ENCODE measurements at regions not wholly inside any gene's neighbourhood (a gene's known extent, or its start where the extent isn't known, plus 50 kb on each side); places are given as distances from the start of the nearest gene placed in this dataset.
"Not testable (repeated sequence)": the region's sequence is repeated elsewhere in the genome, so short reads cannot be mapped to it uniquely, and the experiment has no call there.

- peaks cover 0 to 7% of the 10 kb centered on the region in 2 donors for H3K36me3 Mint-ChIP-seq
- H3K4me1 Mint-ChIP-seq, result no peaks in the 10 kb centered on the region
- ATAC-seq (ENCODE audit: low read depth in 2 of 2), result no peak
- H3K27me3 Mint-ChIP-seq, result no peaks in the 10 kb centered on the region
- peaks cover 0 to 7% (median 3%) of the 10 kb centered on the region in 7 donors for H3K9me3 Mint-ChIP-seq
- H3K4me3 Mint-ChIP-seq, result no peak overlapping the region
- no peak for DNase-seq
- no peak overlapping the region for H3K27ac Mint-ChIP-seq
These were observed 121.6 kb downstream of the SOX4 start for GRCh38 chr6:21715180-21715579.

GRCh38 chr6:21722510-21722909 is 129.0 kb downstream of the SOX4 start:
- Mint-ChIP-seq H3K27ac (no peak overlapping the region), H3K27me3 (no peaks in the 10 kb centered on the region), H3K9me3 (peaks cover 0 to 7% (median 3%) of the 10 kb centered on the region in 7 donors), H3K4me1 (peaks cover 0 to 4% (median 0%) of the 10 kb centered on the region in 3 donors), H3K4me3 (peak overlapping the region in 2 of 8 donors; percentile 39 to 56), H3K36me3 (peaks cover 0 to 7% of the 10 kb centered on the region in 2 donors)
- DNase-seq (no peak), ATAC-seq (ENCODE audit: low read depth in 2 of 2) (no peak)

GRCh38 chr6:21726676-21727075 is 133.1 kb downstream of the SOX4 start:
- H3K27me3 Mint-ChIP-seq, result no peaks in the 10 kb centered on the region
- peaks cover 0 to 4% (median 0%) of the 10 kb centered on the region in 3 donors for H3K4me1 Mint-ChIP-seq
- no peak overlapping the region for H3K27ac Mint-ChIP-seq
- H3K36me3 Mint-ChIP-seq, result no peaks in the 10 kb centered on the region
- no peak overlapping the region for H3K4me3 Mint-ChIP-seq
- DNase-seq (no peak), ATAC-seq (ENCODE audit: low read depth in 2 of 2) (no peak)
- H3K9me3 Mint-ChIP-seq, result no peaks in the 10 kb centered on the region

GRCh38 chr6:21728141-21728540 is 134.6 kb downstream of the SOX4 start:
- no peaks in the 10 kb centered on the region for H3K4me1 Mint-ChIP-seq
- no peaks in the 10 kb centered on the region for H3K9me3 Mint-ChIP-seq
- peak overlapping the region in 1 of 6 donors; percentile 13 for H3K27ac Mint-ChIP-seq
- no peak for ATAC-seq (ENCODE audit: low read depth in 2 of 2)
- H3K27me3 Mint-ChIP-seq, result no peaks in the 10 kb centered on the region
- H3K36me3 Mint-ChIP-seq, result no peaks in the 10 kb centered on the region
- H3K4me3 Mint-ChIP-seq, result no peak overlapping the region
- DNase-seq, result no peak

- ATAC-seq (ENCODE audit: low read depth in 2 of 2), result no peak
These were observed 135.9 kb downstream of the SOX4 start for GRCh38 chr6:21729431-21729830.

GRCh38 chr6:21730533-21730932 is 137.0 kb downstream of the SOX4 start:
- peak overlapping the region in 1 of 6 donors; percentile 38 for H3K27ac Mint-ChIP-seq
- ATAC-seq (ENCODE audit: low read depth in 2 of 2), result no peak
- H3K36me3 Mint-ChIP-seq, result no peaks in the 10 kb centered on the region
- H3K27me3 Mint-ChIP-seq, result no peaks in the 10 kb centered on the region
- H3K9me3 Mint-ChIP-seq, result no peaks in the 10 kb centered on the region
- no peaks in the 10 kb centered on the region for H3K4me1 Mint-ChIP-seq
- DNase-seq, result no peak
- H3K4me3 Mint-ChIP-seq, result no peak overlapping the region

More at GRCh38 chr6:21729431-21729830, 135.9 kb downstream of the SOX4 start:
- H3K4me3 Mint-ChIP-seq, result no peak overlapping the region
- peak overlapping the region in 1 of 6 donors; percentile 12 for H3K27ac Mint-ChIP-seq
- H3K9me3 Mint-ChIP-seq, result no peaks in the 10 kb centered on the region
- no peak for DNase-seq
- no peaks in the 10 kb centered on the region for H3K4me1 Mint-ChIP-seq
- no peaks in the 10 kb centered on the region for H3K36me3 Mint-ChIP-seq
- H3K27me3 Mint-ChIP-seq, result no peaks in the 10 kb centered on the region

GRCh38 chr6:21731411-21732031 is 138.0 kb downstream of the SOX4 start:
- DNase-seq (no peak), ATAC-seq (ENCODE audit: low read depth in 2 of 2) (no peak)
- Mint-ChIP-seq H3K4me3 (no peak overlapping the region), H3K9me3 (no peaks in the 10 kb centered on the region), H3K4me1 (no peaks in the 10 kb centered on the region), H3K27ac (no peak overlapping the region), H3K36me3 (no peaks in the 10 kb centered on the region), H3K27me3 (no peaks in the 10 kb centered on the region)

GRCh38 chr6:21732032-21732730 is 138.6 kb downstream of the SOX4 start:
- not testable (repeated sequence) for H3K4me1 Mint-ChIP-seq; DNase-seq; H3K27me3 Mint-ChIP-seq; H3K27ac Mint-ChIP-seq; H3K4me3 Mint-ChIP-seq; H3K9me3 Mint-ChIP-seq; H3K36me3 Mint-ChIP-seq; ATAC-seq (ENCODE audit: low read depth in 2 of 2)

- Mint-ChIP-seq H3K27me3 (no peaks in the 10 kb centered on the region), H3K36me3 (no peaks in the 10 kb centered on the region)
- no peak for ATAC-seq (ENCODE audit: low read depth in 2 of 2)
These were observed 139.2 kb downstream of the SOX4 start for GRCh38 chr6:21732731-21733130.

GRCh38 chr6:21733311-21733710 is 139.8 kb downstream of the SOX4 start:
- ATAC-seq (ENCODE audit: low read depth in 2 of 2), result no peak
- H3K27ac Mint-ChIP-seq, result no peak overlapping the region
- no peaks in the 10 kb centered on the region for H3K27me3 Mint-ChIP-seq
- no peaks in the 10 kb centered on the region for H3K9me3 Mint-ChIP-seq
- DNase-seq, result no peak
- H3K36me3 Mint-ChIP-seq, result no peaks in the 10 kb centered on the region
- no peak overlapping the region for H3K4me3 Mint-ChIP-seq
- no peaks in the 10 kb centered on the region for H3K4me1 Mint-ChIP-seq

More at GRCh38 chr6:21732731-21733130, 139.2 kb downstream of the SOX4 start:
- Mint-ChIP-seq H3K27ac (no peak overlapping the region), H3K4me3 (no peak overlapping the region), H3K9me3 (no peaks in the 10 kb centered on the region), H3K4me1 (no peaks in the 10 kb centered on the region)
- DNase-seq, result no peak

- Mint-ChIP-seq H3K27me3 (no peaks in the 10 kb centered on the region), H3K4me1 (no peaks in the 10 kb centered on the region), H3K36me3 (no peaks in the 10 kb centered on the region), H3K9me3 (no peaks in the 10 kb centered on the region), H3K4me3 (no peak overlapping the region), H3K27ac (no peak overlapping the region)
- DNase-seq (no peak), ATAC-seq (ENCODE audit: low read depth in 2 of 2) (no peak)
These were observed 140.7 kb downstream of the SOX4 start for GRCh38 chr6:21734204-21734603.

- no peaks in the 10 kb centered on the region for H3K4me1 Mint-ChIP-seq
- DNase-seq (no peak), ATAC-seq (ENCODE audit: low read depth in 2 of 2) (no peak)
- H3K9me3 Mint-ChIP-seq, result no peaks in the 10 kb centered on the region
- H3K36me3 Mint-ChIP-seq, result no peaks in the 10 kb centered on the region
- H3K4me3 Mint-ChIP-seq, result no peak overlapping the region
- H3K27me3 Mint-ChIP-seq, result peaks cover 0 to 8% (median 0%) of the 10 kb centered on the region in 3 donors
- H3K27ac Mint-ChIP-seq, result no peak overlapping the region
These were observed 144.9 kb downstream of the SOX4 start for GRCh38 chr6:21738180-21739094.

- Mint-ChIP-seq H3K9me3 (no peaks in the 10 kb centered on the region), H3K4me1 (no peaks in the 10 kb centered on the region), H3K27me3 (peaks cover 0 to 8% (median 0%) of the 10 kb centered on the region in 3 donors), H3K36me3 (no peaks in the 10 kb centered on the region), H3K27ac (no peak overlapping the region), H3K4me3 (no peak overlapping the region)
- no peak for ATAC-seq (ENCODE audit: low read depth in 2 of 2)
- no peak for DNase-seq
These were observed 145.7 kb downstream of the SOX4 start for GRCh38 chr6:21739241-21739640.
